Liver (tissue), 8 donors: ENCODE measurements at regions not wholly inside any gene's neighbourhood (a gene's known extent, or its start where the extent isn't known, plus 50 kb on each side); places are given as distances from the start of the nearest gene placed in this dataset.

Experiments
- DNase-seq: peaks from one replicate; pipeline ENCODE4 v3.0.0-alpha.2; 2017; ENCODE audit warnings: low spot score
- H3K27ac ChIP-seq, 2 donors: one replicate each; pipeline ENCODE4 v1.7.0; 2013; ENCODE audit warnings: inconsistent platforms in 2 of 2, low read length in 2 of 2, control low read depth in 1 of 2, low read depth in 1 of 2, mild to moderate bottlenecking in 1 of 2
- H3K27me3 ChIP-seq, 4 donors: one replicate each; pipeline versions ENCODE4 v1.6.1 to v1.7.0; 2013; ENCODE audit warnings: low read length in 3 of 4, inconsistent platforms in 1 of 4, mild to moderate bottlenecking in 1 of 4, moderate library complexity in 1 of 4; ENCODE audit not compliant: control insufficient read depth in 4 of 4, insufficient read depth in 4 of 4
- H3K36me3 ChIP-seq, 4 donors: one replicate each; pipeline versions ENCODE4 v1.6.1 to v1.7.0; 2013; ENCODE audit warnings: low read length in 3 of 4, mild to moderate bottlenecking in 3 of 4, low read depth in 1 of 4, moderate library complexity in 1 of 4; ENCODE audit not compliant: control insufficient read depth in 4 of 4, insufficient read depth in 3 of 4
- H3K4me1 ChIP-seq, 4 donors: one replicate each; pipeline versions ENCODE4 v1.6.1 to v1.7.0; 2013; ENCODE audit warnings: low read length in 3 of 4, mild to moderate bottlenecking in 3 of 4, moderate library complexity in 1 of 4; ENCODE audit not compliant: control insufficient read depth in 4 of 4, insufficient read depth in 4 of 4
- H3K4me3 ChIP-seq, 3 donors: one replicate each; pipeline versions ENCODE4 v1.6.1 to v1.7.0; 2013; ENCODE audit warnings: low read length in 3 of 3, control low read depth in 1 of 3, low read depth in 1 of 3, mild to moderate bottlenecking in 1 of 3
- H3K9ac ChIP-seq, 2 donors: one replicate each; pipeline ENCODE4 v1.7.0; 2013; ENCODE audit warnings: low read length in 2 of 2, mild to moderate bottlenecking in 2 of 2, moderate library complexity in 2 of 2, control low read depth in 1 of 2, low read depth in 1 of 2
- H3K9me3 ChIP-seq, 4 donors: one replicate each; pipeline versions ENCODE4 v1.6.1 to v1.7.0; 2013; ENCODE audit warnings: low read length in 3 of 4; ENCODE audit not compliant: control insufficient read depth in 4 of 4
- FOXA1 ChIP-seq: IDR thresholded peaks from 2 replicates; pipeline ENCODE4 v1.6.1; 2016; ENCODE audit warnings: antibody characterized with exemption
- GABPA ChIP-seq, 2 donors: IDR thresholded peaks in 1 of 2; conservative IDR thresholded peaks in 1 of 2; 2 replicates each; pipeline ENCODE4 v1.6.1; 2016; ENCODE audit warnings: antibody characterized with exemption in 2 of 2, mild to moderate bottlenecking in 1 of 2, moderate library complexity in 1 of 2
- HNF4A ChIP-seq, 2 donors: conservative IDR thresholded peaks; 2 replicates each; pipeline ENCODE4 v1.6.1; 2016; ENCODE audit warnings: antibody characterized with exemption in 2 of 2, mild to moderate bottlenecking in 2 of 2
- HNF4G ChIP-seq: IDR thresholded peaks from 2 replicates; pipeline ENCODE4 v1.6.1; 2016; ENCODE audit warnings: antibody characterized with exemption
- JUND ChIP-seq, 2 donors: IDR thresholded peaks; 2 replicates each; pipeline ENCODE4 v1.6.1; 2016; ENCODE audit warnings: antibody characterized with exemption in 2 of 2
- NR2F2 ChIP-seq: IDR thresholded peaks from 2 replicates; pipeline ENCODE4 v1.6.1; 2016; ENCODE audit warnings: antibody characterized with exemption
- RXRA ChIP-seq, 2 donors: IDR thresholded peaks; 2 replicates each; pipeline ENCODE4 v1.6.1; 2017 to 2018; ENCODE audit warnings: antibody characterized with exemption in 2 of 2, mild to moderate bottlenecking in 1 of 2
- SP1 ChIP-seq: IDR thresholded peaks from 2 replicates; pipeline ENCODE4 v1.6.1; 2018; ENCODE audit warnings: antibody characterized with exemption, mild to moderate bottlenecking
- TAF1 ChIP-seq: conservative IDR thresholded peaks from 2 replicates; pipeline ENCODE4 v1.6.1; 2016; ENCODE audit warnings: antibody characterized with exemption, mild to moderate bottlenecking
- WGBS: extraction: QIAGEN DNeasy Blood & Tissue Kit; methylation state at CpG from one replicate; pipeline ENCODE4 v1.1.7; 2013; 5-methylcytosine and 5-hydroxymethylcytosine counted together
- TF ChIP-seq, protein P1 (sequence below): IDR thresholded peaks from 2 replicates; pipeline ENCODE4 v1.6.1; 2016; ENCODE audit warnings: antibody characterized with exemption
- TF ChIP-seq, protein P2 (sequence below): IDR thresholded peaks from 2 replicates; pipeline ENCODE4 v1.6.1; 2016; ENCODE audit warnings: antibody characterized with exemption
- TF ChIP-seq, protein P3 (sequence below): fragments of 150-350 bp; IDR thresholded peaks from 2 replicates; pipeline ENCODE4 v1.5.1; 2017; ENCODE audit warnings: improper control_type of control experiment, low read depth, low read length; ENCODE audit not compliant: missing input control
- donor health status: healthy.
- donor health status: healthy.
- donor health status: healthy.
- donor health status: healthy.
- donor health status: healthy.

DNA sequence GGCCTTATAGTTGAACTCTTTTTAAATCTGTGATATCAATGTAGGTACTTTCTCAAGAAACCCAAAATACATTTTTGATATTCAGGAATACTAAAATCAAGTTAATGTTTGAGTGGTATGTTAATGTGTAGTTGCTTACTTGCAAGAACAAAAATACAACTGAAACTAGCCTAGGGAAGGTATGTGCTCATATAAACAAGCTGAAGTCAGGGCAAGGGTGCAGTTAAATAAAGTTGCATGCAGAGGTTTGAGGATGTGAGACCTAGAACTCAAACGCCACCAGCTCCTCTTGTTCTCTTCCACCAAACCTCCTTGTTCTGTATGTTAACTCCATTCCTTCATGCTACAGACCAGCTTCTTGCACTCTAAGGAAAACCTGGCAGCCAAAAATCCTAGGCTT lies 388.3 kb upstream of the SMIM21 start:
- Histone ChIP-seq H3K4me1 (no peaks in the 10 kb centered on the region), H3K4me3 (no peak overlapping the region), H3K36me3 (no peaks in the 10 kb centered on the region), H3K27ac (no peak overlapping the region), H3K9me3 (no peaks in the 10 kb centered on the region), H3K9ac (no peak overlapping the region), H3K27me3 (no peaks in the 10 kb centered on the region)
- TF ChIP-seq, protein P1, sequence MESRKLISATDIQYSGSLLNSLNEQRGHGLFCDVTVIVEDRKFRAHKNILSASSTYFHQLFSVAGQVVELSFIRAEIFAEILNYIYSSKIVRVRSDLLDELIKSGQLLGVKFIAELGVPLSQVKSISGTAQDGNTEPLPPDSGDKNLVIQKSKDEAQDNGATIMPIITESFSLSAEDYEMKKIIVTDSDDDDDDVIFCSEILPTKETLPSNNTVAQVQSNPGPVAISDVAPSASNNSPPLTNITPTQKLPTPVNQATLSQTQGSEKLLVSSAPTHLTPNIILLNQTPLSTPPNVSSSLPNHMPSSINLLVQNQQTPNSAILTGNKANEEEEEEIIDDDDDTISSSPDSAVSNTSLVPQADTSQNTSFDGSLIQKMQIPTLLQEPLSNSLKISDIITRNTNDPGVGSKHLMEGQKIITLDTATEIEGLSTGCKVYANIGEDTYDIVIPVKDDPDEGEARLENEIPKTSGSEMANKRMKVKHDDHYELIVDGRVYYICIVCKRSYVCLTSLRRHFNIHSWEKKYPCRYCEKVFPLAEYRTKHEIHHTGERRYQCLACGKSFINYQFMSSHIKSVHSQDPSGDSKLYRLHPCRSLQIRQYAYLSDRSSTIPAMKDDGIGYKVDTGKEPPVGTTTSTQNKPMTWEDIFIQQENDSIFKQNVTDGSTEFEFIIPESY = no peak
- TF ChIP-seq, protein P2, sequence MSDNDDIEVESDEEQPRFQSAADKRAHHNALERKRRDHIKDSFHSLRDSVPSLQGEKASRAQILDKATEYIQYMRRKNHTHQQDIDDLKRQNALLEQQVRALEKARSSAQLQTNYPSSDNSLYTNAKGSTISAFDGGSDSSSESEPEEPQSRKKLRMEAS = no peak
- TF ChIP-seq NR2F2 (no peak), JUND (IDR thresholded peaks at IDR 0.05) (no peak), FOXA1 (no peak)
- TF ChIP-seq, protein P3, sequence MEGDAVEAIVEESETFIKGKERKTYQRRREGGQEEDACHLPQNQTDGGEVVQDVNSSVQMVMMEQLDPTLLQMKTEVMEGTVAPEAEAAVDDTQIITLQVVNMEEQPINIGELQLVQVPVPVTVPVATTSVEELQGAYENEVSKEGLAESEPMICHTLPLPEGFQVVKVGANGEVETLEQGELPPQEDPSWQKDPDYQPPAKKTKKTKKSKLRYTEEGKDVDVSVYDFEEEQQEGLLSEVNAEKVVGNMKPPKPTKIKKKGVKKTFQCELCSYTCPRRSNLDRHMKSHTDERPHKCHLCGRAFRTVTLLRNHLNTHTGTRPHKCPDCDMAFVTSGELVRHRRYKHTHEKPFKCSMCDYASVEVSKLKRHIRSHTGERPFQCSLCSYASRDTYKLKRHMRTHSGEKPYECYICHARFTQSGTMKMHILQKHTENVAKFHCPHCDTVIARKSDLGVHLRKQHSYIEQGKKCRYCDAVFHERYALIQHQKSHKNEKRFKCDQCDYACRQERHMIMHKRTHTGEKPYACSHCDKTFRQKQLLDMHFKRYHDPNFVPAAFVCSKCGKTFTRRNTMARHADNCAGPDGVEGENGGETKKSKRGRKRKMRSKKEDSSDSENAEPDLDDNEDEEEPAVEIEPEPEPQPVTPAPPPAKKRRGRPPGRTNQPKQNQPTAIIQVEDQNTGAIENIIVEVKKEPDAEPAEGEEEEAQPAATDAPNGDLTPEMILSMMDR = no peak
- no peak for DNase-seq
- WGBS = 88% methylated on average over 1 of the region's 1 CpG

DNA sequence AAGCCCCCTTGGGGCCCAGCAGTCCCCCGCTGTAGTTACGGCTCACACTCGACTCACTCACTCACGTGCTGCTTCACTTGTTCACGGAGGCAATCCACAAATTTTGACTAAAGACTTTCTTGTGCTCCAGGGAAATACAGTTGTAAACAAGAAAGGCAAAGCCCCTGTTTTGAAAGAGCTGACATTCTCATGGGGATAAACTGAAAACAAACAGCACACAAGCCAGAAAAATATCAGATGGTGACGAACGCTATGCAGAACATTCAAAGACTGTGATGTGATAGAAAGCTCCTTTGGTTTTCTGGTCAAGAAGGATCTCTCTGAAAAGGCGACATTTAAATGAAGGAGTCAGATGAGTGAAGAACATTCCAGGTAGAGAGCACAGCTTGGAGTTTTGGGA lies 385.3 kb upstream of the SMIM21 start:
- Histone ChIP-seq H3K4me3 (no peak overlapping the region), H3K27ac (no peak overlapping the region), H3K36me3 (no peaks in the 10 kb centered on the region), H3K9me3 (no peaks in the 10 kb centered on the region), H3K9ac (no peak overlapping the region), H3K27me3 (no peaks in the 10 kb centered on the region), H3K4me1 (no peaks in the 10 kb centered on the region)
- TF ChIP-seq, protein P3 = no peak
- TF ChIP-seq RXRA (IDR thresholded peaks at IDR 0.05) (no peak), GABPA (IDR thresholded peaks at IDR 0.05 in 1 of 2, conservative IDR thresholded peaks at IDR 0.05 in 1 of 2) (no peak), FOXA1 (no peak), JUND (IDR thresholded peaks at IDR 0.05) (no peak), HNF4G (no peak), TAF1 (no peak), HNF4A (conservative IDR thresholded peaks at IDR 0.05) (no peak), SP1 (no peak)
- TF ChIP-seq, protein P2 = no peak
- 76% methylated on average over 8 of the region's 8 CpGs for WGBS
- no peak for DNase-seq
